Prostate gland (tissue), 2 donors: ENCODE measurements at regions not wholly inside any gene's neighbourhood (a gene's known extent, or its start where the extent isn't known, plus 50 kb on each side); places are given as distances from the start of the nearest gene placed in this dataset.

Experiments
- DNase-seq: peaks from one replicate; pipeline ENCODE4 v3.0.0-alpha.2; 2019; ENCODE audit warnings: low spot score
- H3K27ac ChIP-seq, 2 donors: fragments of 200-600 bp; sonication (generic); 2 replicates each; pipeline ENCODE4 v1.5.1; 2017 to 2019
- H3K27me3 ChIP-seq: fragments of 200-600 bp; sonication (generic); replicated peaks from 2 replicates; pipeline ENCODE4 v1.5.1; 2019; ENCODE audit not compliant: insufficient read depth
- H3K36me3 ChIP-seq, 2 donors: fragments of 200-600 bp; sonication (generic); 1 replicate in 1 of 2; 2 replicates in 1 of 2; pipeline versions ENCODE4 v1.5.1 to v1.8.1; 2017 to 2019
- H3K4me1 ChIP-seq: fragments of 200-600 bp; sonication (generic); replicated peaks from 2 replicates; pipeline ENCODE4 v1.5.1; 2019
- H3K4me3 ChIP-seq, 2 donors: fragments of 200-600 bp; sonication (generic); 2 replicates each; pipeline ENCODE4 v1.5.1; 2017 to 2019
- H3K9me3 ChIP-seq: fragments of 200-600 bp; sonication (generic); 2 replicates; pipeline ENCODE4 v1.5.1; 2017
- POLR2A ChIP-seq: fragments of 450-650 bp; IDR thresholded peaks from one replicate; pipeline ENCODE4 v1.6.1; 2016; ENCODE audit warnings: antibody characterized with exemption, mild to moderate bottlenecking
- POLR2AphosphoS5 ChIP-seq: sonication (generic); formaldehyde crosslinking; IDR thresholded peaks from one replicate; pipeline ENCODE4 v1.6.1; 2017; ENCODE audit warnings: antibody characterized with exemption
- WGBS: methylation state at CpG from one replicate; pipeline ENCODE4 v1.1.5; 2018; 5-methylcytosine and 5-hydroxymethylcytosine counted together
- intact Hi-C: fragments of 100-400 bp; cut with DNase I; formaldehyde crosslinking; loops from one replicate; pipeline ENCODE4 v1.14.2; 2022
- TF ChIP-seq, protein P1 (sequence below), 4 experiments: fragments of 200-600 bp in 2 of 4; fragments of 450-650 bp in 2 of 4; sonication (generic) in 2 of 4; IDR thresholded peaks; 1 replicate in 3 of 4; 2 replicates in 1 of 4; pipeline ENCODE4 v1.5.1; 2016 to 2019; ENCODE audit warnings: antibody characterized with exemption in 4 of 4, mild to moderate bottlenecking in 2 of 4, moderate library complexity in 2 of 4

DNA sequence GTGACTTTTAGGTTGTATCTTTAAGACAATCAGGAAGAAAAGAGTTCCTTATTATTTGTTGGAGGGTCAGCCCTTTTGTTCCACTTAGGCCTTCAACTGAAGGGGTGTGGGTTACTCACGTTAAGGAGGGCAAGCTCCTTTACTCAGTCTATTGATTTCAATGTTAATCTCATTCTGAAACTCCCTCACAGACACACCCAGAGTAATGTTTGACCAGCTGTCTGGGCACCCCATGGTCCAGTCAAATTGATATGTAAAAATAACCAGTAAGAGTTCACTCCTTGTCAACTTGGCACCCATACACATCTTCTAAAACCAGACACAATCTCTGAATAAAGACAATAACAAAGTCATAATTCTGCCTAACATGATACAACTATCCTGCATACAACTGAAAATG is 292.9 kb downstream of the KLF5 start:
- DNase-seq, result no peak
- Histone ChIP-seq H3K36me3 (no peaks in the 10 kb centered on the region), H3K27ac (no peak overlapping the region), H3K4me1 (no peaks in the 10 kb centered on the region), H3K27me3 (no peaks in the 10 kb centered on the region), H3K9me3 (no peaks in the 10 kb centered on the region), H3K4me3 (no peak overlapping the region)
- TF ChIP-seq, protein P1, sequence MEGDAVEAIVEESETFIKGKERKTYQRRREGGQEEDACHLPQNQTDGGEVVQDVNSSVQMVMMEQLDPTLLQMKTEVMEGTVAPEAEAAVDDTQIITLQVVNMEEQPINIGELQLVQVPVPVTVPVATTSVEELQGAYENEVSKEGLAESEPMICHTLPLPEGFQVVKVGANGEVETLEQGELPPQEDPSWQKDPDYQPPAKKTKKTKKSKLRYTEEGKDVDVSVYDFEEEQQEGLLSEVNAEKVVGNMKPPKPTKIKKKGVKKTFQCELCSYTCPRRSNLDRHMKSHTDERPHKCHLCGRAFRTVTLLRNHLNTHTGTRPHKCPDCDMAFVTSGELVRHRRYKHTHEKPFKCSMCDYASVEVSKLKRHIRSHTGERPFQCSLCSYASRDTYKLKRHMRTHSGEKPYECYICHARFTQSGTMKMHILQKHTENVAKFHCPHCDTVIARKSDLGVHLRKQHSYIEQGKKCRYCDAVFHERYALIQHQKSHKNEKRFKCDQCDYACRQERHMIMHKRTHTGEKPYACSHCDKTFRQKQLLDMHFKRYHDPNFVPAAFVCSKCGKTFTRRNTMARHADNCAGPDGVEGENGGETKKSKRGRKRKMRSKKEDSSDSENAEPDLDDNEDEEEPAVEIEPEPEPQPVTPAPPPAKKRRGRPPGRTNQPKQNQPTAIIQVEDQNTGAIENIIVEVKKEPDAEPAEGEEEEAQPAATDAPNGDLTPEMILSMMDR (IDR thresholded peaks at IDR 0.05), result no peak
- TF ChIP-seq POLR2AphosphoS5, result no peak
- TF ChIP-seq POLR2A, result no peak
- intact Hi-C loops, result no loop called here
- 77% methylated on average over 1 of the region's 1 CpG for WGBS

DNA sequence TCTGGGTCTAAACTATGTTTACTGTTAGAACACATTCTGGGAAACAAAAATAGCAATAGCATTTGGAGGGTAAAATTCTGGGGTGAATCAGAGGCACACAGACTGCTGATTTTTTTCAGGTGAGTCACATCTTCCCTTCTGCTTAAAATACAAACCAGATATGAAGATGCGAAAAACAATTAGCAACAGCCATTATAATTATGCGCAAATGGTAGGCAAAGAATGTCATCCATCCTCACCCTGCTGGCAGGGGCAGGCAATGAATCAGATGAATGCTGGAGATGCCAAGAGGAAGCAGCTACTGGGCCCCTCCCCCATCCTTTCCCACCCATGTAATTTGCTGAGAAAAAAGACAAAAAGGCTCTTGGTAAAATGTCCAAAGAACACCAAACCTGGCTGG is 282.9 kb downstream of the KLF5 start:
- Histone ChIP-seq H3K36me3 (no peaks in the 10 kb centered on the region), H3K4me3 (no peak overlapping the region), H3K27me3 (no peaks in the 10 kb centered on the region), H3K4me1 (no peaks in the 10 kb centered on the region), H3K27ac (no peak overlapping the region), H3K9me3 (no peaks in the 10 kb centered on the region)
- TF ChIP-seq POLR2AphosphoS5 (no peak), POLR2A (no peak)
- TF ChIP-seq, protein P1 (IDR thresholded peaks at IDR 0.05), result no peak
- intact Hi-C loops, result no loop called here
- no peak for DNase-seq
- WGBS, result 91% methylated on average over 2 of the region's 2 CpGs

DNA sequence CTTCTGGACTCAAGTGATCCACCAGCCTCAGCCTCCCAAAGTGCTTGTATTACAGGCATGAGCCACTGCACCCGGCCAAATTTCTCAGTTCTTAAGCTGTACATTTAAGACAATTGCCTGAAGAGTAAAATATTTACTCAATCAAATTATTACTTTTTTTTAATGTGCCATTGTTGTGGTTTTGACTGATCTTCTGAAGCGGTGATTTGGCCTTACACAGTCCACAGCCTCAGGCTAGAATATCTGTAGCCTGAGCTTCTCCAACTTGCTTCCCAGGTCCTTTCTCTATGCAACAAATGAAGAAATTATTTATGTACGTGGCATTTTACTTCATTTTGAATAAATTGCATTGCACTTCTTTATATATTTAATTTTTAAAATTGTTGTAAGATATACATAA is 281.3 kb downstream of the KLF5 start:
- WGBS, result 78% methylated on average over 3 of the region's 3 CpGs
- no peaks in the 10 kb centered on the region for H3K4me1 ChIP-seq
- intact Hi-C loops, result no loop called here
- TF ChIP-seq, protein P1 (IDR thresholded peaks at IDR 0.05), result no peak
- TF ChIP-seq POLR2A, result no peak
- TF ChIP-seq POLR2AphosphoS5, result no peak
- H3K27me3 ChIP-seq, result no peaks in the 10 kb centered on the region
- no peak overlapping the region for H3K27ac ChIP-seq
- H3K9me3 ChIP-seq, result no peaks in the 10 kb centered on the region
- H3K4me3 ChIP-seq, result no peak overlapping the region
- no peak for DNase-seq
- no peaks in the 10 kb centered on the region for H3K36me3 ChIP-seq

DNA sequence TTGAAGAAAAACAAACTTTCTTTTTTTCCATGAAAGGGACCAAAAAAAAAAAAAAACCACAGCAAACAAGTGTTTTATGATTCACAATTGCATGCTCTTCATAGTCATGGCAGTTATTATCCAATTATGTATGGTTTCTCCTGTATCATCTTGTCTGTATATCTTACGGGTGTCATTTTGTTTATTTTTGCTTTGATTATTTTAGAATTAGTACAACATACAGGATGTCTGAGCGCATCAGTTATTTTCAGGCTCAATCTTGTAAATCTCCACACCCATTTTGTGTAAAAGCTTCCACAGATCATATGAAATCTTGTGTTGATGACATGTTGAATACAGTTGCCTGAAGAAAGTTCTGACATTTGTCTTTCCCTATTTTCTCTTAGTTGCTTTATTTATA is 280.3 kb downstream of the KLF5 start:
- Histone ChIP-seq H3K27me3 (no peaks in the 10 kb centered on the region), H3K4me1 (no peaks in the 10 kb centered on the region), H3K4me3 (no peak overlapping the region), H3K27ac (no peak overlapping the region), H3K36me3 (no peaks in the 10 kb centered on the region), H3K9me3 (no peaks in the 10 kb centered on the region)
- intact Hi-C loops, result no loop called here
- 77% methylated on average over 2 of the region's 2 CpGs for WGBS
- TF ChIP-seq POLR2A (no peak), POLR2AphosphoS5 (no peak)
- TF ChIP-seq, protein P1 (IDR thresholded peaks at IDR 0.05), result no peak
- DNase-seq, result no peak

DNA sequence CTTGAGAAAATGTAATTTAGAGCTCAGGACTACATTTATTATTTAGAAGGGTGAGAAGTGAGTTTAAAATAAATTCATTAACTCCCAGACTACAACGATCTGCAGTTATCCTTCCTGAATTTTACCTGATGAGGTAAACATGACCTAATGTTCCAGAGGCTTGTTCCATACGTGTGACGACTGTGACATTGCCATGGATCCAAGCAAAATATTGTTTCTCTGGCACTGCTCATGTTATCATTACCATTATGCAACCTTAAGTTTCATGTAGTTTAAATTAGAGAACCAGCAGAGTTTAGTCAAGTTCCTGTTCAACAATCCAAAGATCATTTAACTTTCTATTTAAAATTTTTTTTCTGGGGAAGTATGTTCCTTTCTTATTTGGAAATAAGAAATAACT is 279.6 kb downstream of the KLF5 start:
- Histone ChIP-seq H3K36me3 (no peaks in the 10 kb centered on the region), H3K27me3 (no peaks in the 10 kb centered on the region), H3K27ac (no peak overlapping the region), H3K4me3 (no peak overlapping the region), H3K4me1 (no peaks in the 10 kb centered on the region), H3K9me3 (no peaks in the 10 kb centered on the region)
- no peak for DNase-seq
- 43% methylated on average over 3 of the region's 3 CpGs for WGBS
- intact Hi-C loops, result no loop called here
- TF ChIP-seq, protein P1 (IDR thresholded peaks at IDR 0.05), result no peak
- TF ChIP-seq POLR2AphosphoS5, result no peak
